Testis (tissue), 2 donors: ENCODE measurements at regions not wholly inside any gene's neighbourhood (a gene's known extent, or its start where the extent isn't known, plus 50 kb on each side); places are given as distances from the start of the nearest gene placed in this dataset.

Source experiments
- DNase-seq: peaks from one replicate; pipeline ENCODE4 v3.0.0-alpha.2; 2019
- H3K27ac ChIP-seq, 2 donors: fragments of 200-600 bp; sonication (generic); one replicate each; pipeline ENCODE4 v1.5.1; 2019
- H3K27me3 ChIP-seq: fragments of 200-600 bp; sonication (generic); one replicate; pipeline ENCODE4 v1.5.1; 2019
- H3K36me3 ChIP-seq: fragments of 200-600 bp; sonication (generic); one replicate; pipeline ENCODE4 v1.5.1; 2017; ENCODE audit warnings: low read depth; ENCODE audit errors: missing control alignments
- H3K4me1 ChIP-seq: fragments of 200-600 bp; sonication (generic); one replicate; pipeline ENCODE4 v1.5.1; 2019
- H3K4me3 ChIP-seq, 2 donors: fragments of 200-600 bp; sonication (generic); one replicate each; pipeline ENCODE4 v1.5.1; 2017 to 2019
- H3K9me3 ChIP-seq: fragments of 200-600 bp; sonication (generic); one replicate; pipeline ENCODE4 v1.5.1; 2017
- CTCF ChIP-seq, 3 experiments: fragments of 450-650 bp in 2 of 3; fragments of 200-600 bp in 1 of 3; sonication (generic) in 1 of 3; IDR thresholded peaks; one replicate each; pipeline ENCODE4 v1.5.1; 2016 to 2019; ENCODE audit warnings: antibody characterized with exemption in 3 of 3, mild to moderate bottlenecking in 2 of 3, moderate library complexity in 1 of 3
- POLR2A ChIP-seq: fragments of 450-650 bp; IDR thresholded peaks from one replicate; pipeline ENCODE4 v1.6.1; 2017; ENCODE audit warnings: antibody characterized with exemption, mild to moderate bottlenecking, moderate library complexity
- WGBS, 2 donors: methylation state at CpG; one replicate each; pipeline ENCODE4 v1.1.5; 2018; 5-methylcytosine and 5-hydroxymethylcytosine counted together
- intact Hi-C: fragments of 100-400 bp; cut with DNase I; formaldehyde crosslinking; loops from one replicate; pipeline ENCODE4 v1.15.1; 2023; ENCODE audit warnings: low total_unique reads

GRCh38 chr1:60679524-60680375, 402.6 kb upstream of the NFIA start:
- H3K27me3 ChIP-seq: no peaks in the 10 kb centered on the region
- no peak overlapping the region for H3K27ac ChIP-seq
- H3K9me3 ChIP-seq: no peaks in the 10 kb centered on the region
- no peak overlapping the region for H3K4me3 ChIP-seq
- intact Hi-C loops: no loop called here
- no peaks in the 10 kb centered on the region for H3K4me1 ChIP-seq
- 78% methylated on average over 7 of the region's 7 CpGs for whole genome bisulfite sequencing, 2 donors
- TF ChIP-seq CTCF (IDR thresholded peaks at IDR 0.05): no peak
- TF ChIP-seq POLR2A: no peak
- DNase-seq: no peak
- H3K36me3 ChIP-seq: no peaks in the 10 kb centered on the region

GRCh38 chr1:60678802-60679201, 403.6 kb upstream of the NFIA start:
- TF ChIP-seq POLR2A (no peak), CTCF (IDR thresholded peaks at IDR 0.05) (no peak)

GRCh38 chr1:60678391-60678790, 404.0 kb upstream of the NFIA start:
- 46 to 70% methylated on average over 3 of the region's 3 CpGs for WGBS, 2 donors
- no peak for TF ChIP-seq POLR2A
- TF ChIP-seq CTCF (IDR thresholded peaks at IDR 0.05): no peak
- no peak overlapping the region for H3K4me3 ChIP-seq
- no peak for DNase-seq
- H3K4me1 ChIP-seq: no peaks in the 10 kb centered on the region
- no peaks in the 10 kb centered on the region for H3K36me3 ChIP-seq
- no peaks in the 10 kb centered on the region for H3K27me3 ChIP-seq
- H3K9me3 ChIP-seq: no peaks in the 10 kb centered on the region
- H3K27ac ChIP-seq: no peak overlapping the region
- intact Hi-C loops: no loop called here

More at GRCh38 chr1:60678802-60679201, 403.6 kb upstream of the NFIA start:
- Histone ChIP-seq H3K27ac (no peak overlapping the region), H3K4me1 (no peaks in the 10 kb centered on the region), H3K9me3 (no peaks in the 10 kb centered on the region), H3K27me3 (no peaks in the 10 kb centered on the region), H3K36me3 (no peaks in the 10 kb centered on the region), H3K4me3 (no peak overlapping the region)
- intact Hi-C loops: no loop called here
- no peak for DNase-seq
- WGBS, 2 donors: 70 to 71% methylated on average over 2 of the region's 2 CpGs

GRCh38 chr1:60672449-60672848, 409.9 kb upstream of the NFIA start:
- H3K9me3 ChIP-seq: no peaks in the 10 kb centered on the region
- no peak for DNase-seq
- 95% methylated on average over 2 of the region's 2 CpGs for WGBS, 2 donors
- no peaks in the 10 kb centered on the region for H3K4me1 ChIP-seq
- no peak for TF ChIP-seq POLR2A
- no peak for TF ChIP-seq CTCF (IDR thresholded peaks at IDR 0.05)
- no peak overlapping the region for H3K27ac ChIP-seq
- no peaks in the 10 kb centered on the region for H3K27me3 ChIP-seq
- H3K4me3 ChIP-seq: no peak overlapping the region
- intact Hi-C loops: no loop called here
- H3K36me3 ChIP-seq: no peaks in the 10 kb centered on the region

- no peaks in the 10 kb centered on the region for H3K27me3 ChIP-seq
- H3K9me3 ChIP-seq: no peaks in the 10 kb centered on the region
- DNase-seq: no peak
- H3K4me1 ChIP-seq: no peaks in the 10 kb centered on the region
- intact Hi-C loops: no loop called here
- H3K4me3 ChIP-seq: no peak overlapping the region
- no peaks in the 10 kb centered on the region for H3K36me3 ChIP-seq
- 93 to 96% methylated on average over 4 of the region's 4 CpGs for WGBS, 2 donors
- no peak overlapping the region for H3K27ac ChIP-seq
- TF ChIP-seq POLR2A (no peak), CTCF (IDR thresholded peaks at IDR 0.05) (no peak)
Measured at GRCh38 chr1:60670302-60670701, 412.1 kb upstream of the NFIA start.
